ENCODE measurements at regions not wholly inside any gene's neighbourhood (a gene's known extent, or its start where the extent isn't known, plus 50 kb on each side); places are given as distances from the start of the nearest gene placed in this dataset.
"Not testable (repeated sequence)": the region's sequence is repeated elsewhere in the genome, so short reads cannot be mapped to it uniquely, and the experiment has no call there.

GRCh38 chr13:86313421-86313820 lies 514.2 kb upstream of the SLITRK6 start:
- no peak overlapping the region for H3K4me3 ChIP-seq (ENCODE audit: low read depth, low read length)
- TF ChIP-seq CTCF (IDR thresholded peaks at IDR 0.05; ENCODE audit: insufficient read depth, low read depth, low read length, missing control alignments), result no peak
- DNase-seq (ENCODE audit: low read depth), result no peak

GRCh38 chr13:86318450-86318849 lies 519.2 kb upstream of the SLITRK6 start:
- TF ChIP-seq CTCF (IDR thresholded peaks at IDR 0.05; ENCODE audit: insufficient read depth, low read depth, low read length, missing control alignments), result no peak
- H3K4me3 ChIP-seq (ENCODE audit: low read depth, low read length), result no peak overlapping the region
- no peak for DNase-seq (ENCODE audit: low read depth)

- H3K4me3 ChIP-seq (ENCODE audit: low read depth, low read length), result no peak overlapping the region
- no peak for TF ChIP-seq CTCF (IDR thresholded peaks at IDR 0.05; ENCODE audit: insufficient read depth, low read depth, low read length, missing control alignments)
- DNase-seq (ENCODE audit: low read depth), result no peak
Measured at GRCh38 chr13:86324191-86324590, 525.0 kb upstream of the SLITRK6 start.

GRCh38 chr13:86355301-86355700 lies 556.1 kb upstream of the SLITRK6 start:
- no peak for DNase-seq (ENCODE audit: low read depth)
- TF ChIP-seq CTCF (IDR thresholded peaks at IDR 0.05; ENCODE audit: insufficient read depth, low read depth, low read length, missing control alignments), result no peak
- H3K4me3 ChIP-seq (ENCODE audit: low read depth, low read length), result no peak overlapping the region

GRCh38 chr13:86357106-86357505 lies 557.9 kb upstream of the SLITRK6 start:
- no peak for TF ChIP-seq CTCF (IDR thresholded peaks at IDR 0.05; ENCODE audit: insufficient read depth, low read depth, low read length, missing control alignments)
- H3K4me3 ChIP-seq (ENCODE audit: low read depth, low read length), result no peak overlapping the region

GRCh38 chr13:86363749-86364148 lies 564.5 kb upstream of the SLITRK6 start:
- DNase-seq (ENCODE audit: low read depth); H3K4me3 ChIP-seq (ENCODE audit: low read depth, low read length): not testable (repeated sequence)

More at GRCh38 chr13:86357106-86357505, 557.9 kb upstream of the SLITRK6 start:
- DNase-seq (ENCODE audit: low read depth), result no peak

GRCh38 chr13:86368924-86369323 lies 569.7 kb upstream of the SLITRK6 start:
- no peak for DNase-seq (ENCODE audit: low read depth)
- no peak for TF ChIP-seq CTCF (IDR thresholded peaks at IDR 0.05; ENCODE audit: insufficient read depth, low read depth, low read length, missing control alignments)
- no peak overlapping the region for H3K4me3 ChIP-seq (ENCODE audit: low read depth, low read length)

Measured in GM12865 (cell line).